ENCODE measurements at regions not wholly inside any gene's neighbourhood (a gene's known extent, or its start where the extent isn't known, plus 50 kb on each side); places are given as distances from the start of the nearest gene placed in this dataset.

DNA sequence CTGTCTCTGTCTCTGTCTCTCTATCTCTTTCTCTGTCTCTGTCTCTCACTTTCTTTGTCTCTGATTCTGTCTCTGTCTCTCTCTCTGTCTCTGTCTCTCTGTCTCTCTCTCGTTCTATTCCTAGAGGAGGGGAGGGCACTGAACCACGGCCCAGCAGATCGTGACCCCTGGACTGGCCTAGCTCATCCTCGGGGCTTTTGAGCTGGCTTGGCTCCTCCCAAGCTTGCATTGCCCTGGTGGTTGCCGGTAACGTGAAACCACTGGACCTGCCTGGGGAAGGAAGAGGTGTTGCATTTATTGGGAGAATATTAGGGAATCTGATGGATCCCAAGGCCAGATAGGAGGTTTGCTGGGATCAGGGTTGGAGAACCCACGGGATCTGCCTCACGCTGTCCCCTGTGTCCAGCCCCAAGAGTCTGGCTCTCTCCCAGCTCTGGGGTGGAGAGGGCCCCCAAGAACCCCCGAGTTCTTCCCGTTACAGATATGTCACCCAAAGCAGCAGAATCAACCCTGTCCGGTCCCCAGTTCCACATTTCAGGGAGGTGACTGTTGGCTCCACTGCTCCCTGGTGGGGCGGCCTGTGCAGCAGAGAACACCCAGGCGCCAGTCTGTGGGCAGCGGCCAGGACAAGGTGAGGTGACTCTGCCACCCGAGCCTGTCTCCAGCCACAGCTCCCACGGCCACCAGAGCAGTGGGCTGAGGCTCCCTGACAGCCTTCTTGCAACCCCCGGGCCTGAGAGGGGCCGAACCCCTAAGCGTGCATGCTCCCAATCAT is 228.3 kb downstream of the TTLL2 start:
- DNase-seq: no peak
- Histone ChIP-seq H3K36me3 (ENCODE audit: low read depth) (no peaks in the 10 kb centered on the region), H3K4me1 (ENCODE audit: low read depth) (no peaks in the 10 kb centered on the region), H3K4me3 (no peak overlapping the region), H3K9me3 (peaks cover 6% of the 10 kb centered on the region)
- no peak for ATAC-seq
- TF ChIP-seq, protein P1, sequence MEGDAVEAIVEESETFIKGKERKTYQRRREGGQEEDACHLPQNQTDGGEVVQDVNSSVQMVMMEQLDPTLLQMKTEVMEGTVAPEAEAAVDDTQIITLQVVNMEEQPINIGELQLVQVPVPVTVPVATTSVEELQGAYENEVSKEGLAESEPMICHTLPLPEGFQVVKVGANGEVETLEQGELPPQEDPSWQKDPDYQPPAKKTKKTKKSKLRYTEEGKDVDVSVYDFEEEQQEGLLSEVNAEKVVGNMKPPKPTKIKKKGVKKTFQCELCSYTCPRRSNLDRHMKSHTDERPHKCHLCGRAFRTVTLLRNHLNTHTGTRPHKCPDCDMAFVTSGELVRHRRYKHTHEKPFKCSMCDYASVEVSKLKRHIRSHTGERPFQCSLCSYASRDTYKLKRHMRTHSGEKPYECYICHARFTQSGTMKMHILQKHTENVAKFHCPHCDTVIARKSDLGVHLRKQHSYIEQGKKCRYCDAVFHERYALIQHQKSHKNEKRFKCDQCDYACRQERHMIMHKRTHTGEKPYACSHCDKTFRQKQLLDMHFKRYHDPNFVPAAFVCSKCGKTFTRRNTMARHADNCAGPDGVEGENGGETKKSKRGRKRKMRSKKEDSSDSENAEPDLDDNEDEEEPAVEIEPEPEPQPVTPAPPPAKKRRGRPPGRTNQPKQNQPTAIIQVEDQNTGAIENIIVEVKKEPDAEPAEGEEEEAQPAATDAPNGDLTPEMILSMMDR (IDR thresholded peaks at IDR 0.05): no peak
- intact Hi-C loops (cut with DNase I, micrococcal nuclease): no loop called here

DNA sequence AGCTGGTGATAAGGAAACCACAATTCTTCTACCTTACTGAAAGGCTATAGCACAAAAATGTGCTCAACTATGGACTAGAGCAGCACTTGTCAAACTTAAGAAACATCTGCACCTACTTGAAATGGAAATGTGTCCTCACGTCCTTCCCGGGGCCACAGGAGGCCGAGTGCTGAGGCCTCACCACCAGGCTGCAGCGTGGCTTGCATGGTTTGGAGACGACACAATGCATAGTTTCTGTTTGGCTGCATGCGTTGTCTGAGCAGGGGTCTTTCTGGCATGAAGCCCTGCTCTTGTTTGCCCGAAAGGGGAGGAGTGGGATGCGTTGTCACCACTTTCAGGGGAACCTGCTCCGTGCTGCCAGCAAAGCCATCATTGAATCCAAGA is 228.8 kb downstream of the TTLL2 start:
- H3K4me1 ChIP-seq (ENCODE audit: low read depth): no peaks in the 10 kb centered on the region
- no peak overlapping the region for H3K4me3 ChIP-seq
- intact Hi-C loops (cut with DNase I, micrococcal nuclease): no loop called here
- TF ChIP-seq, protein P1 (IDR thresholded peaks at IDR 0.05): no peak
- ATAC-seq (no peak), DNase-seq (no peak)
- H3K9me3 ChIP-seq: peaks cover 6% of the 10 kb centered on the region
- H3K36me3 ChIP-seq (ENCODE audit: low read depth): no peaks in the 10 kb centered on the region

DNA sequence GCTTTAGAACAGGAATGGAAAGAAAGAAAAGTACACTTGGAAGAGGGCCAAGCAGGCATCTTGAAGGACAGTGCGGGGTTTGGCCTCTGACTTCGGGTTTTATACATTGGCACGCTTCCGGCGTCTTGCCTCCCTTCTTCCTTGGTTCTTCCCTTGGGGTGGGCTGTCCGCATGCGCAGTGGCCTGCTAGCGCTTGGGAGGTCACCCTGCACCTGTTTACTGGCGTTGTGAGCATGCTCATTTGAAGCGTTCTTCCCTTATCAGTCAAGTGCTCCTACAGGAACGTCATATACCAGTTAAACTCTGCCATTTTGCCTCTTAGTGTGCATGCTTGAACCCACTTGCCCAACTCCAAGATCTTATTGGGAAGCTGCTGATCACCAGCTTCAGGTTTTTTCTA is 230.0 kb downstream of the TTLL2 start:
- intact Hi-C loops (cut with DNase I, micrococcal nuclease): no loop called here

DNA sequence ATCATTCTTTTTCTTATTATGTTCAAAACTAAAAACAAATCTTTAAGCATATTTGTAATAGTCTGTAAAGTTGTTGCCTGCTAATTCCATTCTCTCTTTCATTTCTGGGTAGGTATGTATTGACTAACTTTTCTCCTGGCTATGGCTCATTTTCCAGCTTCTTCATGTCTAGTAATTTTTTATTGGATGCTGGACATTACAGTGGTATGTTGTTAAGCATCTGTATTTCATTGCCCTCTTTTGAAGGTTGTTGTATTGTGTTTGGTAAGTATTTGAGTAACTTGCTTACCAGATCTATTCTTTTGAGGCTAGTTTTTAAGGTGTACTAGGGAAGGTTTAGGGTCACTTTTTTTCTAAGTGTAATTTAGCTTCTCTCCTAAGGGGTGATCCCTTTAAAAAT is 230.9 kb downstream of the TTLL2 start:
- Histone ChIP-seq H3K4me3 (no peak overlapping the region), H3K4me1 (ENCODE audit: low read depth) (no peaks in the 10 kb centered on the region), H3K9me3 (peaks cover 6% of the 10 kb centered on the region), H3K36me3 (ENCODE audit: low read depth) (no peaks in the 10 kb centered on the region)
- intact Hi-C loops (cut with DNase I, micrococcal nuclease): no loop called here
- TF ChIP-seq, protein P1 (IDR thresholded peaks at IDR 0.05): no peak
- DNase-seq: no peak
- ATAC-seq: no peak

More for the DNA sequence above, 230.0 kb downstream of the TTLL2 start:
- H3K9me3 ChIP-seq: peaks cover 6% of the 10 kb centered on the region
- DNase-seq: no peak
- H3K36me3 ChIP-seq (ENCODE audit: low read depth): no peaks in the 10 kb centered on the region
- TF ChIP-seq, protein P1 (IDR thresholded peaks at IDR 0.05): no peak
- H3K4me1 ChIP-seq (ENCODE audit: low read depth): no peaks in the 10 kb centered on the region
- ATAC-seq: no peak
- no peak overlapping the region for H3K4me3 ChIP-seq

DNA sequence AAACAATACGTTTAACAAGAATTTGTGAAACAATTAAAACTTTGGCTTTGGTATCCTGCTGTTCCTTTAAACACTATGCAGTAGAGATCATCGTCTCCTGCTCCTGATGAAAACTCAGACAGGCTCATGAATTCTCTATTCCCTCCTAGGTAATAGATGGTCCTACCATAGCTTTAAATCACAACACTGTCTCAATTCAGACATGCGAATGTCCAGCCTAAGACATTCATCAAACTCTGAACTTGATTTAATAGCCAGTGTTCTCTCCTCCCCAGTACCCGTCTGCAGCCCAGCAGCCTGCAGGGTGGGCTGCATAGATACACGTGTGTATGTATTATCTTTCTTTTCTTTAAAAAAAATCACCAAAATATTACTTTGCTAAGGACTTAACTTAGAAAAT is 232.8 kb downstream of the TTLL2 start:
- Histone ChIP-seq H3K4me1 (ENCODE audit: low read depth) (no peaks in the 10 kb centered on the region), H3K36me3 (ENCODE audit: low read depth) (no peaks in the 10 kb centered on the region), H3K4me3 (no peak overlapping the region), H3K9me3 (peaks cover 6% of the 10 kb centered on the region)
- DNase-seq (no peak), ATAC-seq (no peak)
- TF ChIP-seq, protein P1 (IDR thresholded peaks at IDR 0.05): no peak
- intact Hi-C loops (cut with DNase I, micrococcal nuclease): no loop called here

Measured in mucosa of descending colon (tissue), 3 donors.